ENCODE measurements at regions not wholly inside any gene's neighbourhood (a gene's known extent, or its start where the extent isn't known, plus 50 kb on each side); places are given as distances from the start of the nearest gene placed in this dataset.

GRCh38 chr1:112263453-112263852, 132.6 kb upstream of the CTTNBP2NL start:
- TF ChIP-seq YY1 (IDR thresholded peaks at IDR 0.05; ENCODE audit: insufficient read depth, insufficient read length) (no peak), ZNF274 (IDR thresholded peaks at IDR 0.05; ENCODE audit: low read depth, low read length) (no peak)
